PFSK-1 (cell line): ENCODE measurements at regions not wholly inside any gene's neighbourhood (a gene's known extent, or its start where the extent isn't known, plus 50 kb on each side); places are given as distances from the start of the nearest gene placed in this dataset.

Experiments used
- POLR2AphosphoS5 ChIP-seq: IDR thresholded peaks from 2 replicates; pipeline ENCODE4 v1.6.1; 2012; ENCODE audit warnings: low read depth, mild to moderate bottlenecking, control low read depth, low read length, moderate library complexity
- REST ChIP-seq, 2 experiments: IDR thresholded peaks; 2 replicates each; pipeline versions ENCODE4 v1.6.1 to v1.8.0; 2011 to 2012; ENCODE audit warnings: low read depth in 2 of 2, low read length in 2 of 2, control low read depth in 1 of 2, inconsistent platforms in 1 of 2, mild to moderate bottlenecking in 1 of 2, moderate library complexity in 1 of 2; ENCODE audit not compliant: insufficient read depth in 1 of 2

GRCh38 chr4:14091966-14092365 lies 464.4 kb upstream of the BOD1L1 start:
- TF ChIP-seq REST (IDR thresholded peaks at IDR 0.05; ENCODE audit: insufficient read depth in 1 of 2, low read depth in 2 of 2, low read length in 2 of 2), result no peak
- TF ChIP-seq POLR2AphosphoS5, result no peak
